COR-L47 (cell line): ENCODE measurements at regions not wholly inside any gene's neighbourhood (a gene's known extent, or its start where the extent isn't known, plus 50 kb on each side); places are given as distances from the start of the nearest gene placed in this dataset.

ENCODE experiments used
- DNase-seq: peaks from one replicate; lab custom pipeline; 2025; lab: John Stamatoyannopoulos, UW

DNA sequence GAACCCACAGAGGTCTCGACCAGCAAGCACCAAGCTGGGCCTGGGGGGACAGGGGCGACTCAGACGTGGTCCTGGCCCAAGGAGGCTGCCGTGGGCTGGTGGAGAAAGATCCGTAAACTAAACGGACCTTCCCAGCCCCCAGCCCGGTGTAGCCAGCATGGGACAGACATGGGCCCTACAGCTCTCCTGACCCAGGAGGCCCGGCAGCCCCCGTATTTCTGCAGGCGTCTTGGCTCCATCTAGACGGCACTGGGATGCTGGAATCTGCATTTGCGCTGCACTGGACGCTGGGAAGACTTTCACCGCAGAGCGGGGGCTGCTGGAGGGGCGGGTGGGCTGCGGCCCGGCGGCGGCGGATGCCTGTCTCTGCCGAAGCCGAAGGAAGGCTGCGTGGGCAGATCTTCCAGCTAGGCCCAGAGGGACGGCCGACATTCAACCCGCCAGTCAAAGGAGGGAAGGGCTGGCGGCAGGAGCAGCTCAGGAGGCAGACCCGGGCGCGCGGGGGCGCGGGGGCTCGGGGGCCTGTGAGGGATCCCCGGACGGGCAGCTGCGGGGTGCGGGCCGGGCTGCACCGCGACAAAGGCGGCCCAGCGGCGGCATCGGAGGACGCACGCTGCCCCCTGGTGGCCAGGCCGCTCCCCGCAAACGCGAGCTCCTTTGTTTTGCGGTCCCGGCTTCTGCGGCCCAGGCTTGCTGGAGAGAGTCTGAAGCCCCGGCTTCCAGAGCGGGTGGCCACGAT lies 266.2 kb downstream of the NSG2 start:
- peak; percentile 62 for DNase-seq

- no peak for DNase-seq
Observed at GRCh38 chr5:174312270-174312617, 266.7 kb downstream of the NSG2 start.

DNA sequence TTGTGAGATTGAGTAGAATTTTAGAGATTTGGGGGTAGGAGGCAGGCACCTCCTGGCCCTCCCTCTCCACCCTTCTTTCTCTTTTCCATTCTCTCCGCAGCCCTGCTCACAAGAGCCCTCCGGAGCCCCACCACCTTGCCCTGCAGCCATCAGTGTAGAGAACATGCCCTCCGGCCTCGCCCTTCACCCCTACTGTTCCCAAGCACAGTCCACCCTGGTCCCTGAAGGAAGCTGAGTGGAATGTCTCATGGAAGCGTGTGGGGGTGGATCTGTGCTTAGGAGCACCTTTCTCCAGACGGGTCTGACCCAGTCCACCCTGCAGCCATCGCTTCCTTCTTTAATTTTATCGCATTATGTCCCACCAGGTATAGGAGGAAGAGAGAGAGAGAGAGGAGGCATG lies 267.1 kb downstream of the NSG2 start:
- DNase-seq, result no peak

DNA sequence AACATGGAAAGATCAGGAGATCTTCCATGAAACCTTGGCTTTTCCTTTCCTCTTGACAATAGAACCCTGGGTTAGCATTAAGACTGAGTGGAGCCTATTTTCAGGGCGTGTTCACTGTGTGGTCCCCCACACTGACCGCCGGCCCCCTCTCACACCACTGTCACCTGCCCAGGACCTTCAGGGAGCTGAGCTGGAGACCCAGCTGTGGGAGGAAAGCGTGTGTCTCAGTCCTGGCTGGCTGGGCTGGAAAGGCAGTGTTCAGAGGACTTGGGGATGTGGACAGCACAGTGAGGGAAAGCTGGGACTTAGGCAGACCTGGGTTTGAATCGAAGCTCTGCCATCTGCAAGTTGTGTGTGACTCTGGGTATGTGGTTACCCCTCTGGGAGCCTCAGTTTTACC lies 268.1 kb downstream of the NSG2 start:
- no peak for DNase-seq

GRCh38 chr5:174314261-174314660 lies 268.8 kb downstream of the NSG2 start:
- DNase-seq, result no peak

- DNase-seq, result no peak
Observed at GRCh38 chr5:174315471-174315870, 270.0 kb downstream of the NSG2 start.

DNA sequence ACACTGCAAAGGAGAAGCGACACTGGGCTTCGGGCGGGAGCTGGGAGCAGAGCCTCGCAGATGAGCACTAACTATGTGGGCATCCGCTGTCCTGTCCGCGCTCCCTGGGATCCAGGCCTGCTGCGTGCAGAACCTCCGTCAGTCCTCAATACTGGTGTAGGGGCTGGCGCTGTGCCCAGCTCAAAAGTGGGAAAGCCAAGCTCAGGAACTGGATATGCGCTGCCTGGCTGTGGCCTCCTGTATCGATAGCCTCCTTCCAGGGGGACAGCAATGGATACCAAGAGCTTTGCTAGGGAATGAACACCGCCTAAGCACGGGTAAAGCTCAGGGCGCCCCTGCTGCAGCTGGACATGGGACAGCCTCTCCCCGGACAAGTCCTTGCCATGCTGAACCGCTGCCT lies 270.4 kb downstream of the NSG2 start:
- no peak for DNase-seq

DNA sequence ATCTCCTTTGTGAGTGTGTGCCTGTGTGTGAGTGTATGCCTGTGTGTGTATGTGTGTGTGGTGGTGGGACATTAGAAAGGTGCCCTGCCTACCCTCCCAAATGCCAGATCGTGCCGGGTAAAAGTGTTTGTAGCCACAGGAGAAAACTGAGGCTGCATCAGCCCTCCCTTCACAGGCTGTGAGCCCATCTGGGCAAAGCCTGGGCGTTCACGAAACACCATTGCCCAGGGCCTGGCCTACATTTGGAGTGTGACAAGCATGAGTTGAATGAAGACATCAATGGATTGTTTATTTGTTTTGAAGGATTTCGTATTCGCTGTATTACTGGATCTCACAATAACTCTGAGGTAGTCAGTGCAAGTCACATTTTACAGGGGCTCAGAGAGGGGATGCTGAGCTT lies 270.8 kb downstream of the NSG2 start:
- no peak for DNase-seq

- peak; percentile 67 for DNase-seq
Observed at GRCh38 chr5:174317256-174317894, 271.9 kb downstream of the NSG2 start.

DNA sequence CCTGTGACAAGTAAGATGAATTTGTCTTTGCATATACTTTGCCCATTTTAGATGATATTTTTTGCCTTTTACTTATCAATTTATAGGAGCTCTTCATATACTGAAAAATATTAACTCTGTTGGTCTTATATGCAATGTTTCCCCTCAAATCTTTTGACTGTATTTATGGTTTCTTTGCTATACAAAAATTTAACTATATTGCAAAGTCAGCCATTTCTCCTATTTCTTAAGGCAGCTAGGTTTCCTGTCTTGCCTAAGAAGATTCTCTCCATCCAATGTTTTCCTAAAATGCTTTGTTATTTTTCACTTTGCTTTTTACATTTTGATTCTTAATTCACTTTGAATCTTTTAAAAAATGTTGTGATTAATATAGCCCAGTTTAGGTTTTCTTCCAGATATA lies 273.1 kb downstream of the NSG2 start:
- no peak for DNase-seq

GRCh38 chr5:174319551-174319950 lies 274.0 kb downstream of the NSG2 start:
- no peak for DNase-seq

DNA sequence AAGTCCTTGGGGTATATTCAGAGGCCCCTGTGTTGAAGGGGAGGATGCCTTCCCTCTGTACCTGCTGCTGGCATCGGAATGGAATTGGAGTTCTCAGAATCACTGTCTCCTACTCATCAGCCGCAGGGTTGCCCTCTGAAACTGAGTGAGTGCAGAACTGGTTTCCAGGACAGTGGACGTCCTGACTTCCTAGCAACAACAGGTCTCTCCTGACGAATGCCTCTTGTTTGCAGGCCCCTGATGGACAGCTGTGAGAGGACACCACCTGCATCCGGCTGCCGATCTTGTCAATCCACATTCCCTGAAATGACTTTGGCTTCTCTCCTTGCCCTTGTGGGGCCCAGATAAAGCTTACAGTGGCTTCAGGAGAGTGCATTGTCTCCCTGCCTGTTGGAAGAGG lies 274.5 kb downstream of the NSG2 start:
- no peak for DNase-seq

- peak; percentile 68 for DNase-seq
Observed at GRCh38 chr5:174323878-174324281, 278.4 kb downstream of the NSG2 start.

- no peak for DNase-seq
Observed at GRCh38 chr5:174324680-174325079, 279.2 kb downstream of the NSG2 start.

DNA sequence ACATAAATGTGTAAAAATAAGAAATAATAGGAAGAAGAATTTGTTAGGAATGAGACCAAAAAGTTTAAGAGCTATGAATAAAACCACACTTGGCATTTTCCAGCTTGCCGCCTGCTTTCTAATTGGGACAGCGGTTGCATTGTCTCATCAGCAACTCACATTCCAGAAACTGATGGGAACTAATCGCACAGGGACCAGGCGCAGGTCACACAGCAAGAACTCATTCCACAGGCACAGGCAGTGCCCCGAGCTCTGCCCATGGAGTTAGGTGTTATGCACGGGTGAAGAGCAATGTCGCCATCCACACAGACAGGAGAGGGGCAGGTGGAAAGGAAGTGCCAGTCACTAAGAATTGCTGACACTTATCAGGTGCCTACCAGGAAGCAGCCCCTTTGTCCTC lies 279.9 kb downstream of the NSG2 start:
- no peak for DNase-seq

- no peak for DNase-seq
Observed at GRCh38 chr5:174325961-174326360, 280.5 kb downstream of the NSG2 start.

DNA sequence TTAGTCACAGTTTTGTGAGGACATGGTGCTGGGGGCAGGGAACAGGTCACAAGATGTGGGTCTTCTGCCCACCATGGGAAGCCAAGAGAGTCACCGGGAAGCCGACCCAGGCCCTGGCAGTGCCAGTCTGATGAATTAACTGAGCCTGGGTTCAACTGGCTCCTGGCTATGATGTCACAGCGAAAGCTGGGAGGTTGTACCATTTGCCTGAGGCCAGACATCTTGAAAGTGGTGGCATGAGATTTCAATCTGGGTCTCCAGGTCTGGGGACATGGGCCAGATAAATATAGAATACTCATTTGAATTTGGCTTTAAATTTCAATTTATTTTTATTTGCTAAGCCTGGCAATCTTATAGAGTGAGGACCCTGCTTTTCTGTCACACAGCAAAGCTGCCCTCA lies 280.9 kb downstream of the NSG2 start:
- no peak for DNase-seq

DNA sequence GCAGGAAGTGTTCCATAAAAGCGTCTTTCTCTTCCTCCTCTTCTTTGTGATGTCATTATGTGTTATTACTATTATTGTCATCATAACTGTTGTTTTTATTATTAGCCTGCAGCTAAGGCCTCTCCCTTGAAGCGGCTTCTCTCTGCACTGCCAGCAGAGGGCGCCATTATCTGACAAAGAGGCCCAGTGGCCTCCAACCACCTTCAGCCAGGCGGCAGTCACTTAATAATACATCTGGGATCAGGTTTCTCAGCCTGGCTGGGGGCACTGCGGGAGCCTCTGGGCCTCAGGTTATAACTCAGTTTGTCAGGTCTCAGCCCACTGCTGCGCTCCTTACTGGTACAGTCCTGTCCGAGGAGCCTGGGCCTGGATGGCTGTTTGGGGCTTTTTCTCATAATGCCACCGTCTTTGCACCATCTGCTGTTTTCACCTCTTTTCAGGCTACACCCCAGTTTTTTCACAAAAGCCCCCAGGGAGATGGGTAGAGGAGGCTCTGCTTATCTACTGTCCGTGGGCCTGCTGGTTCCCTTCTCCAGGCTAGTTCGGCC lies 281.9 kb downstream of the NSG2 start:
- DNase-seq, result peak; percentile 93

- DNase-seq, result no peak
Observed at GRCh38 chr5:174327896-174328295, 282.4 kb downstream of the NSG2 start.

- no peak for DNase-seq
Observed at GRCh38 chr5:174328631-174329299, 283.3 kb downstream of the NSG2 start.

DNA sequence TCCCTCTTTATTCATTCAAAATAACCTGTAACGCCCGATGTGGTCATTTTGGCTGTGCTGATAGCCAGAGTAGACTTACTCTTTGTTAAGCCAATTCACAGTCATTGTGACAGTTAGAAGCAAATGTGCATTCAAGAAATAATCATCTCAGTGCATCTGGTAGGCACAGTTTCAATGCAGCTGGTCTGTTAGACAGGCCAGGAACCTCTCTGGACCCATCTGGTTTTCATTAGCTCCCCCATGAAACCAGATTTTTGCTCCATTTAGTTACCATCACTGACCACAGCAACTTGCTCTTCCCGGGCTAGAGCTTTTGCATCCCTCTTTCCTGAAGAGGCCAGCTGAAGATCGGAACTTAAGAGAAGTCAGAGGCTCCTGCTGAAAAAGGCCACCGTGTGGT lies 284.2 kb downstream of the NSG2 start:
- no peak for DNase-seq

- DNase-seq, result no peak
Observed at GRCh38 chr5:174335682-174336364, 290.3 kb downstream of the NSG2 start.

- no peak for DNase-seq
Observed at GRCh38 chr5:174336479-174336878, 291.0 kb downstream of the NSG2 start.
